ENCODE measurements at regions not wholly inside any gene's neighbourhood (a gene's known extent, or its start where the extent isn't known, plus 50 kb on each side); places are given as distances from the start of the nearest gene placed in this dataset.

- H2BK5ac ChIP-seq (ENCODE audit: insufficient read length, low read length): no peak overlapping the region
- no peak overlapping the region for H3K4ac ChIP-seq (ENCODE audit: low read depth, low read length)
- H3K18ac ChIP-seq (ENCODE audit: insufficient read length, low read depth, low read length): no peak overlapping the region
- no peaks in the 10 kb centered on the region for H3K9me3 ChIP-seq (ENCODE audit: control insufficient read depth, low read depth, low read length)
- Mint-ChIP-seq H3K4me1 (no peaks in the 10 kb centered on the region), H3K36me3 (ENCODE audit: insufficient read depth in 1 of 3, low read depth in 3 of 3) (no peaks in the 10 kb centered on the region), H3K27me3 (ENCODE audit: low read depth) (peaks cover 2% of the 10 kb centered on the region; the same call in 1 of the 2 replicates), H3K4me3 (no peak overlapping the region), H3K9me3 (no peaks in the 10 kb centered on the region), H3K27ac (no peak overlapping the region)
- H3K56ac ChIP-seq (ENCODE audit: insufficient read length, low read depth, low read length): no peak overlapping the region
- no peak overlapping the region for H2BK12ac ChIP-seq (ENCODE audit: insufficient read length, low read depth, low read length)
- H2BK15ac ChIP-seq (ENCODE audit: low read depth, low read length): no peak overlapping the region
- no peak overlapping the region for H2AFZ ChIP-seq (ENCODE audit: low read length)
- no peak overlapping the region for H2BK120ac ChIP-seq (ENCODE audit: low read depth, low read length, poor library complexity, severe bottlenecking)
- H2AK5ac ChIP-seq (ENCODE audit: insufficient read length, low read length): no peak overlapping the region
- H3K4me1 ChIP-seq (ENCODE audit: insufficient read depth, low read length): no peaks in the 10 kb centered on the region
- H3K27ac ChIP-seq (ENCODE audit: insufficient read length, low read depth, low read length): no peak overlapping the region
- no peaks in the 10 kb centered on the region for H4K20me1 ChIP-seq (ENCODE audit: control insufficient read depth, insufficient read depth, insufficient read length)
- no peaks in the 10 kb centered on the region for H3K27me3 ChIP-seq (ENCODE audit: insufficient read depth, low read length)
- no peak overlapping the region for H4K5ac ChIP-seq (ENCODE audit: insufficient read length, low read depth, low read length)
- H3K23ac ChIP-seq (ENCODE audit: insufficient read length, low read depth, low read length): no peak overlapping the region
- H3K4me2 ChIP-seq (ENCODE audit: insufficient read depth, insufficient read length, low read length): no peak overlapping the region
- no peak for DNase-seq
- H3K79me1 ChIP-seq (ENCODE audit: insufficient read depth, low read depth, low read length, poor library complexity, severe bottlenecking): no peaks in the 10 kb centered on the region
- H3T11ph ChIP-seq (ENCODE audit: low read length): no peak overlapping the region
- WGBS (ENCODE audit: extremely low coverage, insufficient read length, low lambda C conversion rate): no CpG with 5 or more reads among the region's 1 CpG
- TF ChIP-seq CTCF (conservative IDR thresholded peaks at IDR 0.05): no peak
- H4K8ac ChIP-seq (replicated peaks; ENCODE audit: insufficient read length, low read depth, low read length): no peak overlapping the region
- no peak overlapping the region for H2BK20ac ChIP-seq (ENCODE audit: low read depth, low read length, poor library complexity, severe bottlenecking)
- H3K23me2 ChIP-seq (ENCODE audit: insufficient read length, low read depth, low read length, poor library complexity, severe bottlenecking): no peaks in the 10 kb centered on the region
- no peaks in the 10 kb centered on the region for H3K79me2 ChIP-seq (ENCODE audit: insufficient read depth, low read length)
- H4K91ac ChIP-seq (ENCODE audit: insufficient read length, low read depth, low read length): no peak overlapping the region
- no peak overlapping the region for H3K9ac ChIP-seq (ENCODE audit: extremely low read depth, insufficient read length, low read length)
- no peak overlapping the region for H3K14ac ChIP-seq (ENCODE audit: insufficient read depth, low read length)
These were observed 115.2 kb upstream of the AKIRIN2 start for GRCh38 chr6:87817183-87817582.
